GM12892 (cell line): ENCODE measurements at regions not wholly inside any gene's neighbourhood (a gene's known extent, or its start where the extent isn't known, plus 50 kb on each side); places are given as distances from the start of the nearest gene placed in this dataset.

Source experiments
- POLR2A ChIP-seq: IDR thresholded peaks from 2 replicates; pipeline ENCODE4 v1.6.1; 2011; ENCODE audit warnings: low read depth, low read length, control low read depth
- POLR2AphosphoS5 ChIP-seq: IDR thresholded peaks from 2 replicates; pipeline ENCODE4 v1.6.1; 2011; ENCODE audit warnings: low read depth, low read length, control low read depth

GRCh38 chr10:45229823-45230222 lies 85.6 kb downstream of the OR13A1 start:
- TF ChIP-seq POLR2A (no peak), POLR2AphosphoS5 (no peak)
